ENCODE measurements at regions not wholly inside any gene's neighbourhood (a gene's known extent, or its start where the extent isn't known, plus 50 kb on each side); places are given as distances from the start of the nearest gene placed in this dataset.
A peak's percentile ranks its signal among the peaks of the same experiment; 100 is the strongest.

- DNase-seq: no peak
Measured at GRCh38 chr1:63205776-63206175, 116.6 kb upstream of the FOXD3 start.

GRCh38 chr1:63214553-63214952 lies 107.8 kb upstream of the FOXD3 start:
- no peak for DNase-seq

GRCh38 chr1:63223426-63223825 lies 98.9 kb upstream of the FOXD3 start:
- no peak for DNase-seq

GRCh38 chr1:63230722-63231121 lies 91.6 kb upstream of the FOXD3 start:
- no peak for DNase-seq

GRCh38 chr1:63238721-63239120 lies 83.6 kb upstream of the FOXD3 start:
- DNase-seq: no peak

- DNase-seq: no peak
Measured at GRCh38 chr1:63245186-63245585, 77.2 kb upstream of the FOXD3 start.

GRCh38 chr1:63248216-63248615 lies 74.2 kb upstream of the FOXD3 start:
- DNase-seq: no peak

- DNase-seq: no peak
Measured at GRCh38 chr1:63255153-63255552, 67.2 kb upstream of the FOXD3 start.

- peak; percentile 32 for DNase-seq
Measured at GRCh38 chr1:63261736-63262458, 60.5 kb upstream of the FOXD3 start.

- DNase-seq: no peak
Measured at GRCh38 chr1:63262459-63262770, 60.0 kb upstream of the FOXD3 start.

- no peak for DNase-seq
Measured at GRCh38 chr1:63264161-63264560, 58.2 kb upstream of the FOXD3 start.

GRCh38 chr1:63266857-63267256 lies 55.5 kb upstream of the FOXD3 start:
- DNase-seq: no peak

GRCh38 chr1:63268876-63269275 lies 53.5 kb upstream of the FOXD3 start:
- no peak for DNase-seq

- DNase-seq: no peak
Measured at GRCh38 chr1:63269571-63269970, 52.8 kb upstream of the FOXD3 start.
